HEK293T (cell line): ENCODE measurements at regions not wholly inside any gene's neighbourhood (a gene's known extent, or its start where the extent isn't known, plus 50 kb on each side); places are given as distances from the start of the nearest gene placed in this dataset.

Experiments
- ELF4 ChIP-seq: fragments of 450-650 bp; IDR thresholded peaks from 2 replicates; pipeline ENCODE4 v1.6.1; 2017; ENCODE audit warnings: antibody characterized with exemption
- L3MBTL2 ChIP-seq: fragments of 450-650 bp; conservative IDR thresholded peaks from 2 replicates; pipeline ENCODE4 v1.6.1; 2016; ENCODE audit warnings: mild to moderate bottlenecking
- SP1 ChIP-seq: fragments of 450-650 bp; IDR thresholded peaks from 2 replicates; pipeline ENCODE4 v1.6.1; 2017
- TARDBP ChIP-seq: fragments of 450-650 bp; IDR thresholded peaks from 2 replicates; pipeline ENCODE4 v1.6.1; 2016
- ZNF384 ChIP-seq: fragments of 450-650 bp; IDR thresholded peaks from 2 replicates; pipeline ENCODE4 v1.6.1; 2016

DNA sequence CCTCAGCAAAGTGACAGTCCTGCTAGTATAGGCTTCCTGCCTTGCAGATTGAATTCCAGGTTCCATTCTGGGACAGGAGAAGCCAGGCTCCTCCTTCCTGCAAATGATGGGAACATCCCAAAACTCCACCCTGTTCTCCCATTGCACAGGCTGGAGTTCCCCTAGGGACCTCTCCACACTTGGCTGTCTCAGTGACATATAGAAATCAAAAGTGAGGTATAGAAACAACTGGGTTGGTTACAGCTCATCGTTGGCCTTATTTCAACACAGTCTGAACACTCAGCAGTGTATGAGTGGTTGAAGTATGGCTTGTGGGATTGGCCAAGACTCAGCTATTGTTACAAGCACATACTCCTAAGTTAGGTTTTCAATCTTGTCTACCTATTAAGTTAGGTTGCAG is 157.8 kb upstream of the FTMT start:
- TF ChIP-seq ZNF384 (no peak), TARDBP (no peak), ELF4 (no peak), L3MBTL2 (no peak), SP1 (no peak)
